ENCODE measurements at regions not wholly inside any gene's neighbourhood (a gene's known extent, or its start where the extent isn't known, plus 50 kb on each side); places are given as distances from the start of the nearest gene placed in this dataset.

DNA sequence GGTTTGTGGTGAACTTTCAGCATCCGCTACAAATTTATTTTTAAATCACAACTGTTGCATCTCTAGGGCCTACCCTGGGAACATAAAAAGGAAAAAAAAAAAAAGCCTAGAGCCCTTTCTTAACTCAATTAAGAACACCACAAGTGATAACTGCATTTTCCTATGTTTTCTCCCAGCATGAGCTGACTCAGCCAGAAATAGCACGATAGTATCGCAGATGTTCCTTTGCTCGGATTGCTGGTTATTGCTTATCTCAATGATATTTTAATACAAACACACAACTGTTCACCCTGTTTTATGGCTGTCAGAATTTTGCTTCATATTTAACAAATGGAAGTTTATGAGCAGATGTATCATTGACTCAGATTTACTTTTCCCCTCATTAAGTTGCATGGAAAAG lies 251.8 kb upstream of the SUCLG2 start:
- WGBS (ENCODE audit: insufficient coverage) = 20% methylated on average over 3 of the region's 4 CpGs
- Histone ChIP-seq H3K27me3 (ENCODE audit: control insufficient read depth, insufficient read depth, low read length) (no peaks in the 10 kb centered on the region), H3K4me1 (ENCODE audit: control insufficient read depth, insufficient read depth, low read length) (no peaks in the 10 kb centered on the region), H3K36me3 (ENCODE audit: control insufficient read depth, insufficient read depth, low read length) (no peaks in the 10 kb centered on the region), H3K4me3 (ENCODE audit: low read length) (no peak overlapping the region), H3K9me3 (replicated peaks; ENCODE audit: control insufficient read depth, low read depth, low read length) (no peaks in the 10 kb centered on the region), H3K27ac (ENCODE audit: low read length) (no peak overlapping the region)
- no peak for DNase-seq

GRCh38 chr3:67901681-67902080 lies 247.3 kb upstream of the SUCLG2 start:
- Histone ChIP-seq H3K4me1 (ENCODE audit: control insufficient read depth, insufficient read depth, low read length) (no peaks in the 10 kb centered on the region), H3K9me3 (replicated peaks; ENCODE audit: control insufficient read depth, low read depth, low read length) (no peaks in the 10 kb centered on the region), H3K27ac (ENCODE audit: low read length) (no peak overlapping the region), H3K36me3 (ENCODE audit: control insufficient read depth, insufficient read depth, low read length) (no peaks in the 10 kb centered on the region), H3K27me3 (ENCODE audit: control insufficient read depth, insufficient read depth, low read length) (no peaks in the 10 kb centered on the region), H3K4me3 (ENCODE audit: low read length) (no peak overlapping the region)
- WGBS (ENCODE audit: insufficient coverage) = no CpG with 5 or more reads among the region's 1 CpG
- peak; percentile 10 for DNase-seq

- H3K36me3 ChIP-seq (ENCODE audit: control insufficient read depth, insufficient read depth, low read length) = no peaks in the 10 kb centered on the region
- H3K4me3 ChIP-seq (ENCODE audit: low read length) = no peak overlapping the region
- H3K27me3 ChIP-seq (ENCODE audit: control insufficient read depth, insufficient read depth, low read length) = no peaks in the 10 kb centered on the region
- no CpG with 5 or more reads among the region's 1 CpG for WGBS (ENCODE audit: insufficient coverage)
- H3K27ac ChIP-seq (ENCODE audit: low read length) = no peak overlapping the region
- H3K4me1 ChIP-seq (ENCODE audit: control insufficient read depth, insufficient read depth, low read length) = no peaks in the 10 kb centered on the region
- H3K9me3 ChIP-seq (replicated peaks; ENCODE audit: control insufficient read depth, low read depth, low read length) = no peaks in the 10 kb centered on the region
- DNase-seq = no peak
Observed at GRCh38 chr3:67898916-67899315, 244.5 kb upstream of the SUCLG2 start.

DNA sequence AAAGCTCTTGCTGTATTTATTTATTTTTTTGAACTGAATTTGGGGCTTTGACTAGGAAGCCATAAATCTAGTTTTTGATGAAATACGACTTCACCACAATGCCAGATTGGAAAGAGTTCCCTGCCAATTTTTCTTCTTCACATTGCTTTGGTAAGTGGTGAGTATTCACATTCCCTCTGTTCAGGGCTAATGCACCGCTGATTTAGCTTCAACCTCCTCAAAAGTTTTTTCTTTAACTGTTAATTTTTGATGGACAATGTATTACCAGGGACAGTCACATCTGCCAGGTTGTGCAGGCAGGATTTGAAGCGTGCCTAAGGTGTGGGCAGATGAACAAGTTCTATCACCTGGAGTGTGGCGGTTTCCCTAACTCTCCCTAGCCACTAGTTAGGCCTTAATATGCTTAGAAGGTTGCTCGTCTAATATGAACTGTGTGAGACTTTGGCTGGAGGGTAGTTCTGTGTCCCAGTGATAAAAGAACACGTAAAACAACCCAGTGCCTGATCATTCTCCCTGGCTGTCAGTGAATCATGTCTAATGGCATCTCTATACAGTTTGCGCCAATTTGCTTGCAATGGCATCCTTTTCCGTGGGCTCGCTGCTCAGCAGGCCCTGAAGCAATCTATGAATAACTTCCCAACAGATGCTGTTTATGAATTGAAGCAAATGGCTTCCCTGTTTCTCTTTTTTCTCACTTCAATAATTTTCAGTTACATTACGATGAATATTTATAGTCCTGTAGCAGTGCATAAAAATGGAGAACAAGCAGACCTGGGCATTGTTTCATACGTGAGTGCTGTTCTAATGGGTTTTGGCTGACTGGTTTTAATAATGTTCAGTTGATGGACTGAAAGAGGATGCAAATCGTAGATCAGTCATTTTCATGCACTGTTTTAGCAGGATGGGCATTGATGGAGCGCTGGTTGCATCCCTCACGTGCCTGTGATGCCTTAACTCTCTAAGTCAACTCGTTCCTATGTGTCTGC lies 243.2 kb upstream of the SUCLG2 start:
- no peaks in the 10 kb centered on the region for H3K36me3 ChIP-seq (ENCODE audit: control insufficient read depth, insufficient read depth, low read length)
- H3K27ac ChIP-seq (ENCODE audit: low read length) = no peak overlapping the region
- H3K9me3 ChIP-seq (replicated peaks; ENCODE audit: control insufficient read depth, low read depth, low read length) = no peaks in the 10 kb centered on the region
- no peak overlapping the region for H3K4me3 ChIP-seq (ENCODE audit: low read length)
- WGBS (ENCODE audit: insufficient coverage) = 74% methylated on average over 8 of the region's 15 CpGs
- no peak for DNase-seq
- H3K27me3 ChIP-seq (ENCODE audit: control insufficient read depth, insufficient read depth, low read length) = no peaks in the 10 kb centered on the region
- H3K4me1 ChIP-seq (ENCODE audit: control insufficient read depth, insufficient read depth, low read length) = no peaks in the 10 kb centered on the region

DNA sequence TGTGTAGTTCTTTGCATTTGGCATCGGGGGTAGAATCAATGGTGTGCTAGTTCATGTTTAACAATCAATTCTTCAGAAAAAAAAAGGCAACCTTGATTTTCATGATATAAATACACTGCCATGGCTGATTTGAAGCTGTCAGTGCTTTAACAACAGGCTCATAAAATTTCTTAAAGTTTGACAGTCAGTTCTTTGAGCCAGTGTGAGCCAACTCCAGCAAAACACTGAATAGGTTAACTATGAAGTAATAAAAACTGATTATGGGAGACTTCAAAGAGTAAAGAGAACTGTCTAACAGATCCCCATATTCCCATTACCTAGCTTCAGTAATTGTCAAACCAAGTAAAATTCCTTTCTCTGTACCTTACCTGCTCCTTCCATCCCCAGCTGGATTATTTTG lies 241.7 kb upstream of the SUCLG2 start:
- DNase-seq = no peak
- Histone ChIP-seq H3K27ac (ENCODE audit: low read length) (no peak overlapping the region), H3K9me3 (replicated peaks; ENCODE audit: control insufficient read depth, low read depth, low read length) (no peaks in the 10 kb centered on the region), H3K36me3 (ENCODE audit: control insufficient read depth, insufficient read depth, low read length) (no peaks in the 10 kb centered on the region), H3K4me3 (ENCODE audit: low read length) (no peak overlapping the region), H3K4me1 (ENCODE audit: control insufficient read depth, insufficient read depth, low read length) (no peaks in the 10 kb centered on the region), H3K27me3 (ENCODE audit: control insufficient read depth, insufficient read depth, low read length) (no peaks in the 10 kb centered on the region)
- WGBS (ENCODE audit: insufficient coverage) = no CpG with 5 or more reads among the region's 1 CpG

DNA sequence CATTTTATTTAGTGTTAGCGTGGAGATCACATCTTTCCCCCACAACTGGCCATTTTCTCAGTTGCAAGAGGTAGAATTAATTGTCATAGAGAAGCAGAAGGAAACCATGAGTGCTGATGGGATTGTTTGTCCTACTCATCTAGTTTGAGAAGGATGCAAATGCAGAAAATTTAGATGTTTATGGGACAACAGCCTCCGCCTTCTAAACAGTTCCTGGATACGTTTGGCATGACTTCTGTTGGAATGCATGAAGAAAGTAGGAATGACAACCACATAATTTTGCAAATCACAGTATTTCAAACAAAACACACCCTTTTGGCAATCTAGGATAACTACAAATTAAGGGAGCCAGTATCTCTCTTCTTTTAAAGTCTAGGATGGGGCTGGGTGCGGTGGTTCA lies 240.1 kb upstream of the SUCLG2 start:
- 100% methylated on average over 1 of the region's 4 CpGs for WGBS (ENCODE audit: insufficient coverage)
- no peaks in the 10 kb centered on the region for H3K36me3 ChIP-seq (ENCODE audit: control insufficient read depth, insufficient read depth, low read length)
- H3K27ac ChIP-seq (ENCODE audit: low read length) = no peak overlapping the region
- H3K27me3 ChIP-seq (ENCODE audit: control insufficient read depth, insufficient read depth, low read length) = no peaks in the 10 kb centered on the region
- no peaks in the 10 kb centered on the region for H3K9me3 ChIP-seq (replicated peaks; ENCODE audit: control insufficient read depth, low read depth, low read length)
- H3K4me1 ChIP-seq (ENCODE audit: control insufficient read depth, insufficient read depth, low read length) = no peaks in the 10 kb centered on the region
- no peak for DNase-seq
- no peak overlapping the region for H3K4me3 ChIP-seq (ENCODE audit: low read length)

DNA sequence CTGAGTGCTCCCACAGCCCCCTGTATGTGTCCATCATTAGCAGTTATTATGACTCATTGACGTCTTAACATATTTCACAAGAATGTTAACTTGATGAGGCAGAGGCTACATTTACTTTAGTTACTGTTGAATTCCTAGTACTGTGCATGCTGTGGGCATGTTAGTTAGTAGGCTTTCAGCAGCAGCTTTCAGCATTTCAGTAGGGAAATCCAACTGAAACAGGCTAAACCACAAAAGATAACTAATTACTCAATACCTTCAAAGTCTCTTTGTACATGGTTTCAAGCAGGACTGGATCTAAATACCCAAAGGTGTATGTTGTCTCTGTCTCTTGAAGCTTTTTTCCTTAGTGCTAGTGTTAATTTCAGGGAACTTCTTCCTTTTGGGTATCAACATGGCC lies 229.9 kb upstream of the SUCLG2 start:
- Histone ChIP-seq H3K4me3 (ENCODE audit: low read length) (no peak overlapping the region), H3K27ac (ENCODE audit: low read length) (no peak overlapping the region), H3K27me3 (ENCODE audit: control insufficient read depth, insufficient read depth, low read length) (no peaks in the 10 kb centered on the region), H3K9me3 (replicated peaks; ENCODE audit: control insufficient read depth, low read depth, low read length) (no peaks in the 10 kb centered on the region), H3K4me1 (ENCODE audit: control insufficient read depth, insufficient read depth, low read length) (no peaks in the 10 kb centered on the region), H3K36me3 (ENCODE audit: control insufficient read depth, insufficient read depth, low read length) (no peaks in the 10 kb centered on the region)
- whole genome bisulfite sequencing (ENCODE audit: insufficient coverage) = no CpG with 5 or more reads among the region's 1 CpG
- DNase-seq = no peak

DNA sequence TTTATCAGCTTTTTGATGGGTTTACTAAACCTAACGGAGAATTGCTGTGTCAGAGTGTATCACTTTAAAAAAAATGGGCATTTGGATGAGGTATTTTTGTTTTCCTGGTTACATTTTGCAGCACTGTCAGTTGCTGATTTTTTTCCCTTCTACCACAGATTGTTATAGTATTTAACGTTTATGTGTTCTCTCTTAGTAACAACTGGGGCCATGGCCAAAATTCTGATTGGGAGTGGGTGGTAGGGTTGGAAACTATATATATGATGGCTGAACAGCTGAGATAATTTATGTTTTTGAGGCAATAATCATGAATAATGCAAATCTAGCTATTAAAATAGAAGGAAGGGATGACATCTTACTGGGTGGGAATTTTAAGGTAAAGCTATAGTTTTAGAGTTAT lies 229.4 kb upstream of the SUCLG2 start:
- Histone ChIP-seq H3K27me3 (ENCODE audit: control insufficient read depth, insufficient read depth, low read length) (no peaks in the 10 kb centered on the region), H3K9me3 (replicated peaks; ENCODE audit: control insufficient read depth, low read depth, low read length) (no peaks in the 10 kb centered on the region), H3K36me3 (ENCODE audit: control insufficient read depth, insufficient read depth, low read length) (no peaks in the 10 kb centered on the region), H3K27ac (ENCODE audit: low read length) (no peak overlapping the region), H3K4me1 (ENCODE audit: control insufficient read depth, insufficient read depth, low read length) (no peaks in the 10 kb centered on the region), H3K4me3 (ENCODE audit: low read length) (no peak overlapping the region)
- DNase-seq = peak; percentile 45
- no CpG with 5 or more reads among the region's 2 CpGs for whole genome bisulfite sequencing (ENCODE audit: insufficient coverage)

DNA sequence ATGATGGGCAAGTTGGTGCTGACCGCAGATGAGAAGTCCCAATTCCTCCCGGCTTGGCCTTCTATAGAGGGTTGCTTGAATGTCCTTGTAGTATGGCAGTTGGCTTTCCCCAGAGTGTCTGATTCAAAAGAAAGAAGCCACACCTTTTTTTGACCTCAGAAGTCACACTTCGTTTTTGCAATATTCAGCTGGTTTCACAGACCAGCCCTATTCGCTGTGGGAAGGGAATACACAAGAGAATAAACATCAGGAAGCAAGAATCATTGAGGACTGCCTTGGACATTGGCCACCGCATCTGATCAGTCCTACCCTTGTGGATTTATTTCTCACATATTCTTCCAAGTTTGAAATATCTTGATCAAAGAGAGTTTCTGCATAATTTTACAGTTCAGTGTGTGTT lies 228.6 kb upstream of the SUCLG2 start:
- Histone ChIP-seq H3K27me3 (ENCODE audit: control insufficient read depth, insufficient read depth, low read length) (no peaks in the 10 kb centered on the region), H3K27ac (ENCODE audit: low read length) (no peak overlapping the region), H3K4me1 (ENCODE audit: control insufficient read depth, insufficient read depth, low read length) (no peaks in the 10 kb centered on the region), H3K4me3 (ENCODE audit: low read length) (no peak overlapping the region), H3K9me3 (replicated peaks; ENCODE audit: control insufficient read depth, low read depth, low read length) (no peaks in the 10 kb centered on the region), H3K36me3 (ENCODE audit: control insufficient read depth, insufficient read depth, low read length) (no peaks in the 10 kb centered on the region)
- 93% methylated on average over 3 of the region's 5 CpGs for WGBS (ENCODE audit: insufficient coverage)
- DNase-seq = no peak

- Histone ChIP-seq H3K27me3 (ENCODE audit: control insufficient read depth, insufficient read depth, low read length) (no peaks in the 10 kb centered on the region), H3K9me3 (replicated peaks; ENCODE audit: control insufficient read depth, low read depth, low read length) (no peaks in the 10 kb centered on the region), H3K36me3 (ENCODE audit: control insufficient read depth, insufficient read depth, low read length) (no peaks in the 10 kb centered on the region), H3K4me1 (ENCODE audit: control insufficient read depth, insufficient read depth, low read length) (no peaks in the 10 kb centered on the region), H3K27ac (ENCODE audit: low read length) (no peak overlapping the region), H3K4me3 (ENCODE audit: low read length) (no peak overlapping the region)
- DNase-seq = no peak
- WGBS (ENCODE audit: insufficient coverage) = no CpG with 5 or more reads among the region's 2 CpGs
Observed at GRCh38 chr3:67876261-67876660, 221.8 kb upstream of the SUCLG2 start.
